CD4-positive, alpha-beta T cell (primary cell): ENCODE measurements at regions not wholly inside any gene's neighbourhood (a gene's known extent, or its start where the extent isn't known, plus 50 kb on each side); places are given as distances from the start of the nearest gene placed in this dataset.

Experiments
- ATAC-seq: fragments of 200-7000 bp; cut with Tn5 transposase; one replicate; pipeline ENCODE4 v1.10.0; 2022; ENCODE audit warnings: mild to moderate bottlenecking; ENCODE audit not compliant: poor library complexity
- CTCF ChIA-PET: fragments of 350-600 bp; sonication (Branson Sonifier 250); formaldehyde crosslinking; loops from one replicate; lab custom pipeline; 2021; ENCODE audit warnings: antibody characterized with exemption, inconsistent platforms; lab: Charles Lee
- POLR2A ChIA-PET: fragments of 350-600 bp; sonication (Branson Sonifier 250); formaldehyde crosslinking; loops from one replicate; lab custom pipeline; 2021; ENCODE audit warnings: antibody characterized with exemption, inconsistent platforms; lab: Charles Lee
- DNase-seq, 14 experiments: peaks; one replicate each; pipeline ENCODE4 v3.0.0-alpha.2; 2013 to 2020; ENCODE audit warnings: mixed read lengths in 2 of 14
- H3K27ac ChIP-seq, 2 donors: one replicate each; pipeline versions ENCODE4 v1.5.1 to v1.7.0; 2013; ENCODE audit warnings: low read length in 2 of 2, low read depth in 1 of 2, mild to moderate bottlenecking in 1 of 2
- H3K27me3 ChIP-seq, 2 experiments: 1 replicate in 1 of 2; 2 replicates in 1 of 2; pipeline versions ENCODE4 v1.6.1 to v1.7.0; 2013; ENCODE audit warnings: low read length in 2 of 2, control low read depth in 1 of 2, mild to moderate bottlenecking in 1 of 2, moderate library complexity in 1 of 2; ENCODE audit not compliant: insufficient read depth in 2 of 2, control insufficient read depth in 1 of 2
- H3K36me3 ChIP-seq: one replicate; pipeline ENCODE4 v1.6.1; 2013; ENCODE audit warnings: low read length, control low read depth; ENCODE audit not compliant: insufficient read depth
- H3K4me1 ChIP-seq: one replicate; pipeline ENCODE4 v1.6.1; 2013; ENCODE audit warnings: low read length, control low read depth; ENCODE audit not compliant: insufficient read depth
- H3K4me3 ChIP-seq: one replicate; pipeline ENCODE4 v1.5.1; 2013; ENCODE audit warnings: mild to moderate bottlenecking, low read length, moderate library complexity
- H3K9me3 ChIP-seq, 2 experiments: 1 replicate in 1 of 2; 2 replicates in 1 of 2; pipeline versions ENCODE4 v1.6.1 to v1.7.0; 2013; ENCODE audit warnings: low read length in 2 of 2, mild to moderate bottlenecking in 2 of 2, control low read depth in 1 of 2, moderate library complexity in 1 of 2; ENCODE audit not compliant: control insufficient read depth in 1 of 2, insufficient read depth in 1 of 2
- H3K27ac Mint-ChIP-seq: one replicate; pipeline ENCODE4 v1.8.0; 2020; ENCODE audit warnings: mixed read lengths
- H3K27me3 Mint-ChIP-seq: one replicate; pipeline ENCODE4 v1.8.0; 2021; ENCODE audit warnings: mixed read lengths
- H3K36me3 Mint-ChIP-seq: one replicate; pipeline ENCODE4 v1.8.0; 2021; ENCODE audit warnings: low read depth, mixed read lengths
- H3K4me1 Mint-ChIP-seq: one replicate; pipeline ENCODE4 v1.8.0; 2021; ENCODE audit warnings: low read depth, mixed read lengths
- H3K4me3 Mint-ChIP-seq: one replicate; pipeline ENCODE4 v1.8.0; 2020; ENCODE audit warnings: mild to moderate bottlenecking, mixed read lengths
- H3K9me3 Mint-ChIP-seq: one replicate; pipeline ENCODE4 v1.8.0; 2020; ENCODE audit warnings: mixed read lengths
- CTCF ChIP-seq: fragments of 200-600 bp; IDR thresholded peaks from one replicate; pipeline ENCODE4 v1.8.0; 2022; ENCODE audit warnings: antibody characterized with exemption, mild to moderate bottlenecking
- intact Hi-C, 2 experiments: fragments of 100-400 bp; cut with DNase I in 1 of 2; cut with micrococcal nuclease in 1 of 2; formaldehyde crosslinking; loops; one replicate each; pipeline versions ENCODE4 v1.15.1 to v1.9.0; 2023 to 2025; cut with DNase I, micrococcal nuclease

GRCh38 chr5:57621624-57622023 is 139.0 kb upstream of the ACTBL2 start:
- no peaks in the 10 kb centered on the region for H3K36me3 Mint-ChIP-seq
- intact Hi-C loops = no loop called here
- POLR2A ChIA-PET = no interaction called here

GRCh38 chr5:57618767-57619381 is 136.3 kb upstream of the ACTBL2 start:
- peaks cover 15% of the 10 kb centered on the region for H3K27me3 Mint-ChIP-seq
- intact Hi-C loops = no loop called here

More at GRCh38 chr5:57621624-57622023, 139.0 kb upstream of the ACTBL2 start:
- CTCF ChIA-PET = no interaction called here
- Histone ChIP-seq H3K4me3 (no peak overlapping the region), H3K27ac (no peak overlapping the region), H3K27me3 (no peaks in the 10 kb centered on the region), H3K4me1 (no peaks in the 10 kb centered on the region), H3K9me3 (no peaks in the 10 kb centered on the region), H3K36me3 (no peaks in the 10 kb centered on the region)
- DNase-seq (no peak), ATAC-seq (no peak)
- Mint-ChIP-seq H3K27ac (no peak overlapping the region), H3K9me3 (no peaks in the 10 kb centered on the region), H3K4me1 (no peaks in the 10 kb centered on the region), H3K4me3 (no peak overlapping the region), H3K27me3 (peaks cover 21% of the 10 kb centered on the region)
- no peak for TF ChIP-seq CTCF

GRCh38 chr5:57613741-57614140 is 131.1 kb upstream of the ACTBL2 start:
- TF ChIP-seq CTCF = no peak
- Mint-ChIP-seq H3K4me1 (no peaks in the 10 kb centered on the region), H3K27me3 (peaks cover under 1% of the 10 kb centered on the region), H3K27ac (no peak overlapping the region), H3K4me3 (no peak overlapping the region), H3K36me3 (no peaks in the 10 kb centered on the region), H3K9me3 (no peaks in the 10 kb centered on the region)
- intact Hi-C loops = no loop called here
- Histone ChIP-seq H3K27me3 (no peaks in the 10 kb centered on the region), H3K4me1 (no peaks in the 10 kb centered on the region), H3K27ac (no peak overlapping the region), H3K36me3 (no peaks in the 10 kb centered on the region), H3K4me3 (no peak overlapping the region), H3K9me3 (no peaks in the 10 kb centered on the region)
- DNase-seq (no peak), ATAC-seq (no peak)
- CTCF ChIA-PET = no interaction called here
- POLR2A ChIA-PET = no interaction called here

More at GRCh38 chr5:57618767-57619381, 136.3 kb upstream of the ACTBL2 start:
- no peaks in the 10 kb centered on the region for H3K4me1 Mint-ChIP-seq
- ChIA-PET CTCF (no interaction called here), POLR2A (no interaction called here)
- ATAC-seq (no peak), DNase-seq (no peak)
- Histone ChIP-seq H3K4me1 (no peaks in the 10 kb centered on the region), H3K36me3 (no peaks in the 10 kb centered on the region), H3K9me3 (no peaks in the 10 kb centered on the region), H3K27me3 (no peaks in the 10 kb centered on the region), H3K4me3 (no peak overlapping the region), H3K27ac (no peak overlapping the region)
- no peak for TF ChIP-seq CTCF
- H3K9me3 Mint-ChIP-seq = no peaks in the 10 kb centered on the region
- no peak overlapping the region for H3K27ac Mint-ChIP-seq
- no peaks in the 10 kb centered on the region for H3K36me3 Mint-ChIP-seq
- H3K4me3 Mint-ChIP-seq = no peak overlapping the region
